HFF-Myc (cell line): ENCODE measurements at regions not wholly inside any gene's neighbourhood (a gene's known extent, or its start where the extent isn't known, plus 50 kb on each side); places are given as distances from the start of the nearest gene placed in this dataset.

Source experiments
- DNase-seq: peaks from one replicate; pipeline ENCODE4 v3.0.0-alpha.2; 2011; ENCODE audit warnings: low read depth; ENCODE audit errors: extremely low read depth
- H3K4me3 ChIP-seq: replicated peaks from 2 replicates; pipeline ENCODE4 v1.5.1; 2011; ENCODE audit warnings: low read depth, mild to moderate bottlenecking, control low read depth, low read length
- CTCF ChIP-seq: IDR thresholded peaks from 2 replicates; pipeline ENCODE4 v1.5.1; 2012; ENCODE audit warnings: mild to moderate bottlenecking, low read depth, low read length, control low read depth; ENCODE audit errors: missing control alignments

GRCh38 chr4:140309124-140309870, 64.1 kb upstream of the SCOC start:
- TF ChIP-seq CTCF, result no peak
- no peak for DNase-seq
- H3K4me3 ChIP-seq, result no peak overlapping the region

- no peak overlapping the region for H3K4me3 ChIP-seq
- DNase-seq, result no peak
Observed at GRCh38 chr4:140308366-140309123, 64.9 kb upstream of the SCOC start.

GRCh38 chr4:140305053-140305452, 68.4 kb upstream of the SCOC start:
- TF ChIP-seq CTCF, result no peak
- DNase-seq, result no peak
- no peak overlapping the region for H3K4me3 ChIP-seq

More at GRCh38 chr4:140308366-140309123, 64.9 kb upstream of the SCOC start:
- TF ChIP-seq CTCF, result no peak

GRCh38 chr4:140304346-140304745, 69.1 kb upstream of the SCOC start:
- H3K4me3 ChIP-seq, result no peak overlapping the region
- TF ChIP-seq CTCF, result no peak
- no peak for DNase-seq

GRCh38 chr4:140302151-140302859, 71.1 kb upstream of the SCOC start:
- no peak for DNase-seq
- H3K4me3 ChIP-seq, result no peak overlapping the region
- no peak for TF ChIP-seq CTCF

- H3K4me3 ChIP-seq, result no peak overlapping the region
- TF ChIP-seq CTCF, result no peak
- no peak for DNase-seq
Observed at GRCh38 chr4:140300271-140300970, 73.0 kb upstream of the SCOC start.
